NB4 (cell line): ENCODE measurements at regions not wholly inside any gene's neighbourhood (a gene's known extent, or its start where the extent isn't known, plus 50 kb on each side); places are given as distances from the start of the nearest gene placed in this dataset.

ENCODE experiments used
- MYC ChIP-seq: IDR thresholded peaks from 2 replicates; pipeline ENCODE4 v1.6.1; 2011; ENCODE audit warnings: low read depth, low read length
- POLR2A ChIP-seq: IDR thresholded peaks from 2 replicates; pipeline ENCODE4 v1.6.1; 2011; ENCODE audit warnings: mild to moderate bottlenecking; ENCODE audit not compliant: insufficient read length; ENCODE audit errors: extremely low read depth
- TF ChIP-seq, protein P1 (sequence below): IDR thresholded peaks from one replicate; pipeline ENCODE4 v1.5.1; 2012; ENCODE audit warnings: low read depth, low read length
- TF ChIP-seq, protein P2 (sequence below): IDR thresholded peaks from 2 replicates; pipeline ENCODE4 v1.6.1; 2011; ENCODE audit warnings: low read depth, low read length

- TF ChIP-seq, protein P1, sequence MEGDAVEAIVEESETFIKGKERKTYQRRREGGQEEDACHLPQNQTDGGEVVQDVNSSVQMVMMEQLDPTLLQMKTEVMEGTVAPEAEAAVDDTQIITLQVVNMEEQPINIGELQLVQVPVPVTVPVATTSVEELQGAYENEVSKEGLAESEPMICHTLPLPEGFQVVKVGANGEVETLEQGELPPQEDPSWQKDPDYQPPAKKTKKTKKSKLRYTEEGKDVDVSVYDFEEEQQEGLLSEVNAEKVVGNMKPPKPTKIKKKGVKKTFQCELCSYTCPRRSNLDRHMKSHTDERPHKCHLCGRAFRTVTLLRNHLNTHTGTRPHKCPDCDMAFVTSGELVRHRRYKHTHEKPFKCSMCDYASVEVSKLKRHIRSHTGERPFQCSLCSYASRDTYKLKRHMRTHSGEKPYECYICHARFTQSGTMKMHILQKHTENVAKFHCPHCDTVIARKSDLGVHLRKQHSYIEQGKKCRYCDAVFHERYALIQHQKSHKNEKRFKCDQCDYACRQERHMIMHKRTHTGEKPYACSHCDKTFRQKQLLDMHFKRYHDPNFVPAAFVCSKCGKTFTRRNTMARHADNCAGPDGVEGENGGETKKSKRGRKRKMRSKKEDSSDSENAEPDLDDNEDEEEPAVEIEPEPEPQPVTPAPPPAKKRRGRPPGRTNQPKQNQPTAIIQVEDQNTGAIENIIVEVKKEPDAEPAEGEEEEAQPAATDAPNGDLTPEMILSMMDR: no peak
- TF ChIP-seq, protein P2, sequence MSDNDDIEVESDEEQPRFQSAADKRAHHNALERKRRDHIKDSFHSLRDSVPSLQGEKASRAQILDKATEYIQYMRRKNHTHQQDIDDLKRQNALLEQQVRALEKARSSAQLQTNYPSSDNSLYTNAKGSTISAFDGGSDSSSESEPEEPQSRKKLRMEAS: no peak
- no peak for TF ChIP-seq POLR2A
- TF ChIP-seq MYC: no peak
Measured at GRCh38 chr14:34373191-34373590, 88.8 kb downstream of the SPTSSA start.
